ENCODE measurements at regions not wholly inside any gene's neighbourhood (a gene's known extent, or its start where the extent isn't known, plus 50 kb on each side); places are given as distances from the start of the nearest gene placed in this dataset.

- TF ChIP-seq POLR2AphosphoS5 (IDR thresholded peaks at IDR 0.05; ENCODE audit: low read depth, low read length) = no peak
- TF ChIP-seq, protein P1, sequence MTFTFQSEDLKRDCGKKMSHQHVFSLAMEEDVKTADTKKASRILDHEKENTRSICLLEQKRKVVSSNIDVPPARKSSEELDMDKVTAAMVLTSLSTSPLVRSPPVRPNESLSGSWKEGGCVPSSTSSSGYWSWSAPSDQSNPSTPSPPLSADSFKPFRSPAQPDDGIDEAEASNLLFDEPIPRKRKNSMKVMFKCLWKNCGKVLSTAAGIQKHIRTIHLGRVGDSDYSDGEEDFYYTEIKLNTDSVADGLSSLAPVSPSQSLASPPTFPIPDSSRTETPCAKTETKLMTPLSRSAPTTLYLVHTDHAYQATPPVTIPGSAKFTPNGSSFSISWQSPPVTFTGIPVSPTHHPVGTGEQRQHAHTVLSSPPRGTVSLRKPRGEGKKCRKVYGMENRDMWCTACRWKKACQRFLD (CRISPR knock-in tag; IDR thresholded peaks at IDR 0.05; ENCODE audit: borderline replicate concordance) = no peak
- no peak for TF ChIP-seq TOE1 (CRISPR knock-in tag; IDR thresholded peaks at IDR 0.05)
- no peak for TF ChIP-seq SMARCE1 (IDR thresholded peaks at IDR 0.05; ENCODE audit: borderline replicate concordance)
- no peak for TF ChIP-seq FOXK1 (CRISPR knock-in tag; IDR thresholded peaks at IDR 0.05; ENCODE audit: borderline replicate concordance, low read depth)
- no peak for TF ChIP-seq TEF (CRISPR knock-in tag; IDR thresholded peaks at IDR 0.05)
- TF ChIP-seq ZNF792 (CRISPR knock-in tag; IDR thresholded peaks at IDR 0.05) = no peak
- TF ChIP-seq RBM22 (optimal IDR thresholded peaks at IDR 0.05; ENCODE audit: low read length) = no peak
- no peak for TF ChIP-seq PRPF4 (IDR thresholded peaks at IDR 0.05; ENCODE audit: low read depth, low read length, poor library complexity, severe bottlenecking)
Observed at GRCh38 chr22:48696371-48696770, 1131.3 kb downstream of the BRD1 start.

Measured in HepG2 (cell line).